NT2/D1 (cell line): ENCODE measurements at regions not wholly inside any gene's neighbourhood (a gene's known extent, or its start where the extent isn't known, plus 50 kb on each side); places are given as distances from the start of the nearest gene placed in this dataset.

Experiments
- SUZ12 ChIP-seq: IDR thresholded peaks from 2 replicates; pipeline ENCODE4 v1.6.1; 2011; ENCODE audit not compliant: insufficient read length, insufficient read depth; ENCODE audit errors: extremely low read depth
- ZNF274 ChIP-seq: IDR thresholded peaks from 2 replicates; pipeline ENCODE4 v1.6.1; 2011; ENCODE audit warnings: mild to moderate bottlenecking, low read depth, low read length

DNA sequence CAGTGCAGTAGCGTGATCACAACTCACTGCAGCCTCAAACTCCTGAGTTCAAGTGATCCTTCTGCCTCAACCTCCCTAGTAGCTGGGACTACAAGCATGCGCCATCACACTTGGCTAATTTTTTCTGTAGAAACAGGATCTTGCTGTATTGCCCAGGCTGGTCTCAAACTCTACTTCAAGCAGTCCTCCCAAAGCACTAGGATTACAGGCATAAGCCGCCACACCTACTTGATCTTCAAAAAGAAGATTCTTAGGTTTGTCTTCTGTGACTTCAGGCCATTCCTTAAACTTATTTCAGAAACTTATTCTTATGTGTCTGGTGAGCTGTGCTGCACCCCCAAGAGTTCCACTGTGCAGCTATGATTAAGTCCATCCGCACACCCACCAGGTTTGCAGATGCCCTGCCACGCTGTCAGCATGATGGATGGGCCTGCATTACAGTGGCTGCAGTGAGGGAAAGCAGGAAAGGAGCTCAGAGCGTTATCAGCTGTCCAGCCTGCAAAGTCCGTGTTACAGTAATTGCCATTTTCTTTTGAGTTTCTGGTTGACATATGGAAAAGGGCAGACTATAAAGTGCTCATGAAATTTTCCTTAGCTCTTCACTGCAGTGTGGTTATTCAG, 146.6 kb downstream of the AASDH start:
- TF ChIP-seq ZNF274 (no peak), SUZ12 (no peak)
